ENCODE measurements at regions not wholly inside any gene's neighbourhood (a gene's known extent, or its start where the extent isn't known, plus 50 kb on each side); places are given as distances from the start of the nearest gene placed in this dataset.

- Mint-ChIP-seq H3K27ac (no peak overlapping the region), H3K9me3 (no peaks in the 10 kb centered on the region), H3K36me3 (no peaks in the 10 kb centered on the region), H3K4me1 (no peaks in the 10 kb centered on the region), H3K4me3 (no peak overlapping the region)
- ATAC-seq (no peak), DNase-seq (ENCODE audit: low spot score in 2 of 2) (no peak)
Observed at GRCh38 chr2:45255563-45255962, 246.3 kb upstream of the SIX2 start.

GRCh38 chr2:45254025-45254424 is 244.8 kb upstream of the SIX2 start:
- no peak overlapping the region for H3K27ac Mint-ChIP-seq
- no peak overlapping the region for H3K4me3 Mint-ChIP-seq
- H3K9me3 Mint-ChIP-seq, result no peaks in the 10 kb centered on the region
- H3K4me1 Mint-ChIP-seq, result no peaks in the 10 kb centered on the region
- DNase-seq (ENCODE audit: low spot score in 2 of 2) (no peak), ATAC-seq (no peak)
- no peaks in the 10 kb centered on the region for H3K36me3 Mint-ChIP-seq

- H3K4me1 Mint-ChIP-seq, result no peaks in the 10 kb centered on the region
- H3K36me3 Mint-ChIP-seq, result no peaks in the 10 kb centered on the region
- ATAC-seq, result no peak
Observed at GRCh38 chr2:45253151-45253550, 243.9 kb upstream of the SIX2 start.

GRCh38 chr2:45250176-45250575 is 240.9 kb upstream of the SIX2 start:
- ATAC-seq, result no peak
- no peaks in the 10 kb centered on the region for H3K9me3 Mint-ChIP-seq
- DNase-seq (ENCODE audit: low spot score in 2 of 2), result no peak
- no peaks in the 10 kb centered on the region for H3K36me3 Mint-ChIP-seq
- no peak overlapping the region for H3K4me3 Mint-ChIP-seq
- no peaks in the 10 kb centered on the region for H3K4me1 Mint-ChIP-seq
- no peak overlapping the region for H3K27ac Mint-ChIP-seq

More at GRCh38 chr2:45253151-45253550, 243.9 kb upstream of the SIX2 start:
- DNase-seq (ENCODE audit: low spot score in 2 of 2), result no peak
- Mint-ChIP-seq H3K27ac (no peak overlapping the region), H3K9me3 (no peaks in the 10 kb centered on the region), H3K4me3 (no peak overlapping the region)

- no peaks in the 10 kb centered on the region for H3K9me3 Mint-ChIP-seq
Observed at GRCh38 chr2:45248214-45248613, 239.0 kb upstream of the SIX2 start.

GRCh38 chr2:45244928-45245327 is 235.7 kb upstream of the SIX2 start:
- ATAC-seq, result no peak
- no peaks in the 10 kb centered on the region for H3K4me1 Mint-ChIP-seq
- peak in 1 of 2 donors; percentile 25 for DNase-seq (ENCODE audit: low spot score in 2 of 2)
- H3K4me3 Mint-ChIP-seq, result no peak overlapping the region
- no peak overlapping the region for H3K27ac Mint-ChIP-seq
- H3K9me3 Mint-ChIP-seq, result no peaks in the 10 kb centered on the region
- no peaks in the 10 kb centered on the region for H3K36me3 Mint-ChIP-seq

More at GRCh38 chr2:45248214-45248613, 239.0 kb upstream of the SIX2 start:
- H3K4me3 Mint-ChIP-seq, result no peak overlapping the region
- no peak overlapping the region for H3K27ac Mint-ChIP-seq
- ATAC-seq (no peak), DNase-seq (ENCODE audit: low spot score in 2 of 2) (no peak)
- no peaks in the 10 kb centered on the region for H3K36me3 Mint-ChIP-seq
- no peaks in the 10 kb centered on the region for H3K4me1 Mint-ChIP-seq

- Mint-ChIP-seq H3K9me3 (no peaks in the 10 kb centered on the region), H3K27ac (no peak overlapping the region), H3K36me3 (no peaks in the 10 kb centered on the region), H3K4me3 (no peak overlapping the region), H3K4me1 (peaks cover 7% of the 10 kb centered on the region)
- DNase-seq (ENCODE audit: low spot score in 2 of 2), result peak in 1 of 2 donors; percentile 25
- peak; percentile 26 for ATAC-seq
Observed at GRCh38 chr2:45242161-45242741, 233.0 kb upstream of the SIX2 start.

- H3K9me3 Mint-ChIP-seq, result no peaks in the 10 kb centered on the region
- DNase-seq (ENCODE audit: low spot score in 2 of 2) (peak in 1 of 2 donors; percentile 22), ATAC-seq (no peak)
- peaks cover 7% of the 10 kb centered on the region for H3K4me1 Mint-ChIP-seq
- no peaks in the 10 kb centered on the region for H3K36me3 Mint-ChIP-seq
- H3K27ac Mint-ChIP-seq, result no peak overlapping the region
- H3K4me3 Mint-ChIP-seq, result no peak overlapping the region
Observed at GRCh38 chr2:45241061-45241561, 231.9 kb upstream of the SIX2 start.

GRCh38 chr2:45237850-45238542 is 228.7 kb upstream of the SIX2 start:
- Mint-ChIP-seq H3K4me1 (peaks cover 7% of the 10 kb centered on the region), H3K36me3 (no peaks in the 10 kb centered on the region), H3K9me3 (no peaks in the 10 kb centered on the region), H3K27ac (no peak overlapping the region), H3K4me3 (no peak overlapping the region)
- DNase-seq (ENCODE audit: low spot score in 2 of 2) (no peak), ATAC-seq (peak; percentile 78)

GRCh38 chr2:45237128-45237527 is 227.9 kb upstream of the SIX2 start:
- H3K27ac Mint-ChIP-seq, result no peak overlapping the region
- ATAC-seq (no peak), DNase-seq (ENCODE audit: low spot score in 2 of 2) (no peak)
- H3K36me3 Mint-ChIP-seq, result no peaks in the 10 kb centered on the region
- H3K9me3 Mint-ChIP-seq, result no peaks in the 10 kb centered on the region
- H3K4me1 Mint-ChIP-seq, result peaks cover 7% of the 10 kb centered on the region
- H3K4me3 Mint-ChIP-seq, result no peak overlapping the region

- no peak overlapping the region for H3K4me3 Mint-ChIP-seq
- H3K4me1 Mint-ChIP-seq, result peaks cover 7% of the 10 kb centered on the region
- ATAC-seq (peak; percentile 18), DNase-seq (ENCODE audit: low spot score in 2 of 2) (no peak)
- H3K36me3 Mint-ChIP-seq, result no peaks in the 10 kb centered on the region
- no peaks in the 10 kb centered on the region for H3K9me3 Mint-ChIP-seq
- H3K27ac Mint-ChIP-seq, result no peak overlapping the region
Observed at GRCh38 chr2:45236268-45236667, 227.0 kb upstream of the SIX2 start.

- H3K36me3 Mint-ChIP-seq, result no peaks in the 10 kb centered on the region
- H3K27ac Mint-ChIP-seq, result no peak overlapping the region
- peaks cover 6% of the 10 kb centered on the region for H3K4me1 Mint-ChIP-seq
- no peaks in the 10 kb centered on the region for H3K9me3 Mint-ChIP-seq
- H3K4me3 Mint-ChIP-seq, result no peak overlapping the region
- ATAC-seq (no peak), DNase-seq (ENCODE audit: low spot score in 2 of 2) (no peak)
Observed at GRCh38 chr2:45233301-45233700, 224.0 kb upstream of the SIX2 start.

GRCh38 chr2:45232818-45233217 is 223.6 kb upstream of the SIX2 start:
- Mint-ChIP-seq H3K27ac (no peak overlapping the region), H3K9me3 (no peaks in the 10 kb centered on the region), H3K36me3 (no peaks in the 10 kb centered on the region), H3K4me1 (peaks cover 2% of the 10 kb centered on the region), H3K4me3 (no peak overlapping the region)
- ATAC-seq (no peak), DNase-seq (ENCODE audit: low spot score in 2 of 2) (no peak)

GRCh38 chr2:45229411-45229810 is 220.2 kb upstream of the SIX2 start:
- no peaks in the 10 kb centered on the region for H3K36me3 Mint-ChIP-seq
- no peak overlapping the region for H3K4me3 Mint-ChIP-seq
- H3K27ac Mint-ChIP-seq, result no peak overlapping the region
- DNase-seq (ENCODE audit: low spot score in 2 of 2) (no peak), ATAC-seq (no peak)
- H3K4me1 Mint-ChIP-seq, result no peaks in the 10 kb centered on the region
- H3K9me3 Mint-ChIP-seq, result no peaks in the 10 kb centered on the region

GRCh38 chr2:45227347-45227746 is 218.1 kb upstream of the SIX2 start:
- Mint-ChIP-seq H3K27ac (no peak overlapping the region), H3K9me3 (no peaks in the 10 kb centered on the region), H3K4me3 (no peak overlapping the region), H3K36me3 (no peaks in the 10 kb centered on the region), H3K4me1 (no peaks in the 10 kb centered on the region)
- no peak for DNase-seq (ENCODE audit: low spot score in 2 of 2)
- no peak for ATAC-seq

GRCh38 chr2:45224993-45225380 is 215.7 kb upstream of the SIX2 start:
- Mint-ChIP-seq H3K4me3 (no peak overlapping the region), H3K36me3 (no peaks in the 10 kb centered on the region), H3K9me3 (no peaks in the 10 kb centered on the region), H3K27ac (no peak overlapping the region), H3K4me1 (no peaks in the 10 kb centered on the region)
- no peak for DNase-seq (ENCODE audit: low spot score in 2 of 2)
- no peak for ATAC-seq

All from stimulated activated effector memory CD8-positive, alpha-beta T cell treated with anti-CD3 and anti-CD28 coated beads, Interleukin-12 subunit alpha, Interleukin-12 subunit beta, amount 100 ng/mL, for 72 hours (primary cell).